Psoas muscle (tissue), 7 donors: ENCODE measurements at regions not wholly inside any gene's neighbourhood (a gene's known extent, or its start where the extent isn't known, plus 50 kb on each side); places are given as distances from the start of the nearest gene placed in this dataset.

Experiments used
- ATAC-seq, 4 donors: fragments of 200-7000 bp; cut with Tn5 transposase; one replicate each; pipeline ENCODE4 v1.9.1; 2020; ENCODE audit warnings: moderate library complexity in 3 of 4, mild to moderate bottlenecking in 2 of 4
- DNase-seq, 2 donors: peaks; one replicate each; pipeline ENCODE4 v3.0.0-alpha.2; 2020
- H3K27ac ChIP-seq: fragments of 200-600 bp; one replicate; pipeline ENCODE4 v1.8.0; 2022
- H3K27me3 ChIP-seq, 3 donors: fragments of 200-600 bp in 1 of 3; one replicate each; pipeline versions ENCODE4 v1.6.1 to v1.8.0; 2013 to 2022; ENCODE audit warnings: low read length in 2 of 3, mild to moderate bottlenecking in 2 of 3, moderate library complexity in 1 of 3; ENCODE audit not compliant: insufficient read depth in 3 of 3
- H3K36me3 ChIP-seq, 2 donors: fragments of 200-600 bp in 1 of 2; one replicate each; pipeline versions ENCODE4 v1.6.1 to v1.8.0; 2013 to 2022; ENCODE audit warnings: low read depth in 1 of 2, mild to moderate bottlenecking in 1 of 2, moderate library complexity in 1 of 2; ENCODE audit not compliant: insufficient read depth in 1 of 2
- H3K4me1 ChIP-seq: fragments of 200-600 bp; one replicate; pipeline ENCODE4 v1.8.0; 2022
- H3K4me3 ChIP-seq: fragments of 200-600 bp; one replicate; pipeline ENCODE4 v1.8.0; 2022; ENCODE audit warnings: mild to moderate bottlenecking
- H3K9me3 ChIP-seq: fragments of 200-600 bp; one replicate; pipeline ENCODE4 v1.8.0; 2022
- WGBS, 3 donors: extraction: QIAGEN DNeasy Blood & Tissue Kit; methylation state at CpG; one replicate each; pipeline versions ENCODE4 v1.1.6 to v1.1.7; 2013; 5-methylcytosine and 5-hydroxymethylcytosine counted together
- intact Hi-C, 2 donors: fragments of 100-400 bp; cut with DNase I; formaldehyde crosslinking; loops; one replicate each; pipeline versions ENCODE4 v1.11.0 to v1.14.2; 2022
- TF ChIP-seq, protein P1 (sequence below): fragments of 200-600 bp; IDR thresholded peaks from one replicate; pipeline ENCODE4 v1.8.0; 2022; ENCODE audit warnings: antibody characterized with exemption
- donor health status: healthy with polysubstance abuse.
- donor health status: DM: no; HTN: no; CAD: no; lungs with moderate emphysema.
- donor health status: Bipolar disorder and iron deficiency.
- donor health status: healthy.
- donor health status: DM: yes; HTN: yes; CAD: no.
- donor health status: DM: no; HTN: no; CAD: no.
- donor health status: DM: yes; HTN: yes; CAD: no.

- ATAC-seq (no peak), DNase-seq (no peak)
- Histone ChIP-seq H3K4me1 (no peaks in the 10 kb centered on the region), H3K27ac (no peak overlapping the region), H3K9me3 (no peaks in the 10 kb centered on the region), H3K27me3 (no peaks in the 10 kb centered on the region), H3K4me3 (no peak overlapping the region), H3K36me3 (no peaks in the 10 kb centered on the region)
- TF ChIP-seq, protein P1, sequence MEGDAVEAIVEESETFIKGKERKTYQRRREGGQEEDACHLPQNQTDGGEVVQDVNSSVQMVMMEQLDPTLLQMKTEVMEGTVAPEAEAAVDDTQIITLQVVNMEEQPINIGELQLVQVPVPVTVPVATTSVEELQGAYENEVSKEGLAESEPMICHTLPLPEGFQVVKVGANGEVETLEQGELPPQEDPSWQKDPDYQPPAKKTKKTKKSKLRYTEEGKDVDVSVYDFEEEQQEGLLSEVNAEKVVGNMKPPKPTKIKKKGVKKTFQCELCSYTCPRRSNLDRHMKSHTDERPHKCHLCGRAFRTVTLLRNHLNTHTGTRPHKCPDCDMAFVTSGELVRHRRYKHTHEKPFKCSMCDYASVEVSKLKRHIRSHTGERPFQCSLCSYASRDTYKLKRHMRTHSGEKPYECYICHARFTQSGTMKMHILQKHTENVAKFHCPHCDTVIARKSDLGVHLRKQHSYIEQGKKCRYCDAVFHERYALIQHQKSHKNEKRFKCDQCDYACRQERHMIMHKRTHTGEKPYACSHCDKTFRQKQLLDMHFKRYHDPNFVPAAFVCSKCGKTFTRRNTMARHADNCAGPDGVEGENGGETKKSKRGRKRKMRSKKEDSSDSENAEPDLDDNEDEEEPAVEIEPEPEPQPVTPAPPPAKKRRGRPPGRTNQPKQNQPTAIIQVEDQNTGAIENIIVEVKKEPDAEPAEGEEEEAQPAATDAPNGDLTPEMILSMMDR = no peak
- intact Hi-C loops = no loop called here
- 47 to 57% (median 51%) methylated on average over 1 of the region's 1 CpG for WGBS, 3 donors
These were observed 237.9 kb downstream of the ISL1 start for GRCh38 chr5:51621156-51621555.

DNA sequence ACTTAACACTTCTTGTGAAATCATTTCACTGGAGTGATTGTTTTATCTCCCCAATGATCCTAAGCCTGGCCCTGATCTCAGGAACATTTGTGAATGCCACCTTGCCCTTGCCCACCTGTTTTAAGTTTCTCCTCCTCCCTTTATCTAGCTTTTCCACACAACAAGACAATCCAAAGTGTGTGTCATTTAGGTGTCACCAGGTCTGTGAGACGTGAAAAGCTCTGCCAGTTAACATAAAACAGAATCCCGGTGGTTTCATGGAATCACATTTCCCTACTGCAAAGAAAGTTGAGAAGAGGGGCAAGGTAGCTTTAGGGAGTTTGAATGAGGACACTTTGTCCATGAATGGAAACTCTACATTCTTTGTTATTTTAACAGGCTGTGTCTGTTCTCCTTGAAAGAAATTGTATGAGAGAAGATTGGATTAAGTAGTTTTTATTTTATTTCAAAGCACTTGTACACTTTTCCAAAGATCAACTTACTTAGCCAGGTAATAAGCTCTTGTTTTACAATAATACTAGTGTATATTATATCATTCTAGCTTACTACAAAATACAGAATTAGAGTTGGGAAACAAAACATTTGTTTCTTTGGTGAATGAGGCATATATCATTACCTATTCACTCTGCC, 239.0 kb downstream of the ISL1 start:
- DNase-seq (no peak), ATAC-seq (no peak)
- H3K27ac ChIP-seq = no peak overlapping the region
- TF ChIP-seq, protein P1 = no peak
- H3K4me1 ChIP-seq = no peaks in the 10 kb centered on the region
- no peaks in the 10 kb centered on the region for H3K36me3 ChIP-seq
- no peak overlapping the region for H3K4me3 ChIP-seq
- H3K9me3 ChIP-seq = no peaks in the 10 kb centered on the region
- no peaks in the 10 kb centered on the region for H3K27me3 ChIP-seq
- intact Hi-C loops = no loop called here
- 14 to 16% (median 15%) methylated on average over 2 of the region's 2 CpGs for WGBS, 3 donors

- Histone ChIP-seq H3K27me3 (no peaks in the 10 kb centered on the region), H3K27ac (no peak overlapping the region), H3K4me1 (no peaks in the 10 kb centered on the region), H3K36me3 (no peaks in the 10 kb centered on the region), H3K9me3 (no peaks in the 10 kb centered on the region), H3K4me3 (no peak overlapping the region)
- ATAC-seq (no peak), DNase-seq (no peak)
- TF ChIP-seq, protein P1 = no peak
- intact Hi-C loops = no loop called here
- 88 to 90% (median 90%) methylated on average over 3 of the region's 3 CpGs for WGBS, 3 donors
These were observed 242.1 kb downstream of the ISL1 start for GRCh38 chr5:51625224-51625968.

DNA sequence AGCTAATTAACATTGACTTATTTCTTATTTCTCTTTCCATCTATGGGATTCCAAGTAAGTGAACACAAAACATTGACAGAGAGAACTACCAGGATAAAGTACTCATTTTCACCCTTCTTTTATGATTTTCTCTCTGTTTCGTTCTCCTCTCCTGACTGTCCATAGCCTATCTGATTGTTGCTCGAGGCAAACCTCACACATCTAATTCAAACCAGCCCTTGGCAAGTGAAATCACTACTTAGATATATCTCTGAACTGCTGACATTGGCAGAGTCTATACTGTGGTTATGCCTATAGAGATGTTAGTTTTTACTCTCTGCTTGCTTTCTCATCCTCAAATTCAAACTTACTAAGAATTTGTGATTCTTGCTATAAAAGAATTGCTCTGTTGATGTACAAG, 248.8 kb downstream of the ISL1 start:
- WGBS, 3 donors = 51 to 66% (median 62%) methylated on average over 2 of the region's 2 CpGs
- Histone ChIP-seq H3K4me1 (no peaks in the 10 kb centered on the region), H3K9me3 (no peaks in the 10 kb centered on the region), H3K27ac (no peak overlapping the region), H3K4me3 (no peak overlapping the region), H3K36me3 (no peaks in the 10 kb centered on the region), H3K27me3 (no peaks in the 10 kb centered on the region)
- TF ChIP-seq, protein P1 = no peak
- intact Hi-C loops = no loop called here
- DNase-seq = no peak
- ATAC-seq = no peak
